Inflammatory macrophage treated with lipopolysaccharide for 4 hours (primary cell): ENCODE measurements at regions not wholly inside any gene's neighbourhood (a gene's known extent, or its start where the extent isn't known, plus 50 kb on each side); places are given as distances from the start of the nearest gene placed in this dataset.
"Not testable (repeated sequence)": the region's sequence is repeated elsewhere in the genome, so short reads cannot be mapped to it uniquely, and the experiment has no call there.

ENCODE experiments used
- DNase-seq: peaks from one replicate; pipeline ENCODE4 v3.0.0-alpha.2; 2020

- no peak for DNase-seq
These were observed 54.6 kb downstream of the DKK1 start for GRCh38 chr10:52368725-52369124.

- not testable (repeated sequence) for DNase-seq
These were observed 60.1 kb downstream of the DKK1 start for GRCh38 chr10:52374207-52374606.

- DNase-seq, result no peak
These were observed 62.7 kb downstream of the DKK1 start for GRCh38 chr10:52376694-52377354.

- DNase-seq, result no peak
These were observed 64.0 kb downstream of the DKK1 start for GRCh38 chr10:52378124-52378523.

- no peak for DNase-seq
These were observed 65.2 kb downstream of the DKK1 start for GRCh38 chr10:52379287-52379686.

- no peak for DNase-seq
These were observed 69.0 kb downstream of the DKK1 start for GRCh38 chr10:52383088-52383487.

GRCh38 chr10:52387744-52388143 is 73.7 kb downstream of the DKK1 start:
- no peak for DNase-seq

GRCh38 chr10:52390388-52390787 is 76.3 kb downstream of the DKK1 start:
- DNase-seq, result no peak

GRCh38 chr10:52391927-52392602 is 78.0 kb downstream of the DKK1 start:
- DNase-seq, result no peak

GRCh38 chr10:52394246-52394645 is 80.2 kb downstream of the DKK1 start:
- DNase-seq, result no peak

- no peak for DNase-seq
These were observed 86.5 kb downstream of the DKK1 start for GRCh38 chr10:52400562-52400961.

GRCh38 chr10:52403801-52404200 is 89.7 kb downstream of the DKK1 start:
- not testable (repeated sequence) for DNase-seq

GRCh38 chr10:52409195-52409594 is 95.1 kb downstream of the DKK1 start:
- no peak for DNase-seq

- DNase-seq, result no peak
These were observed 95.8 kb downstream of the DKK1 start for GRCh38 chr10:52409928-52410327.

- DNase-seq, result no peak
These were observed 96.8 kb downstream of the DKK1 start for GRCh38 chr10:52410916-52411315.

- DNase-seq, result no peak
These were observed 105.2 kb downstream of the DKK1 start for GRCh38 chr10:52419281-52419680.

- DNase-seq, result no peak
These were observed 106.6 kb downstream of the DKK1 start for GRCh38 chr10:52420656-52421055.

GRCh38 chr10:52423369-52423768 is 109.3 kb downstream of the DKK1 start:
- DNase-seq, result no peak

GRCh38 chr10:52424341-52424740 is 110.3 kb downstream of the DKK1 start:
- no peak for DNase-seq

- DNase-seq, result no peak
These were observed 120.7 kb downstream of the DKK1 start for GRCh38 chr10:52434734-52435133.

- DNase-seq, result no peak
These were observed 122.6 kb downstream of the DKK1 start for GRCh38 chr10:52436664-52437063.

- DNase-seq, result peak; percentile 43
These were observed 123.1 kb downstream of the DKK1 start for GRCh38 chr10:52437205-52437646.

- DNase-seq, result no peak
These were observed 124.0 kb downstream of the DKK1 start for GRCh38 chr10:52438119-52438518.

- DNase-seq, result no peak
These were observed 126.7 kb downstream of the DKK1 start for GRCh38 chr10:52440612-52441285.
